H1 (cell line): ENCODE measurements at regions not wholly inside any gene's neighbourhood (a gene's known extent, or its start where the extent isn't known, plus 50 kb on each side); places are given as distances from the start of the nearest gene placed in this dataset.

Experiments
- CTCF ChIA-PET: fragments of 300-600 bp; sonication (Branson Sonifier 250); formaldehyde crosslinking; loops from one replicate; lab custom pipeline; 2021; ENCODE audit not compliant: partially characterized antibody; lab: Charles Lee
- POLR2A ChIA-PET: fragments of 300-600 bp; sonication (Branson Sonifier 250); formaldehyde crosslinking; loops from one replicate; lab custom pipeline; 2021; ENCODE audit warnings: inconsistent platforms; ENCODE audit not compliant: partially characterized antibody; lab: Charles Lee
- DNase-seq, 2 experiments: peaks; one replicate each; pipeline versions ENCODE4 v3.0.0 to v3.0.0-alpha.2; 2010 to 2022; ENCODE audit warnings: low spot score in 2 of 2, low read depth in 1 of 2, mixed read lengths in 1 of 2
- FAIRE-seq: peaks from 2 replicates; lab custom pipeline; 2011; peaks lifted over from hg19 to GRCh38; lab: Jason Lieb, UNC
- H2AFZ ChIP-seq: 2 replicates; pipeline ENCODE4 v1.8.1; 2012; ENCODE audit warnings: low read length, inconsistent platforms
- H2AK5ac ChIP-seq: 2 replicates; pipeline ENCODE4 v1.6.1; 2013; ENCODE audit warnings: low read depth, low read length
- H2BK120ac ChIP-seq: replicated peaks from 2 replicates; pipeline ENCODE3; 2013; ENCODE audit warnings: low read depth, low read length, inconsistent platforms
- H2BK12ac ChIP-seq: 2 replicates; pipeline ENCODE4 v1.6.1; 2013; ENCODE audit warnings: low read depth, low read length
- H2BK15ac ChIP-seq: 2 replicates; pipeline ENCODE4 v1.6.1; 2013; ENCODE audit warnings: low read length
- H2BK20ac ChIP-seq: 2 replicates; pipeline ENCODE4 v1.6.1; 2013; ENCODE audit warnings: low read length
- H2BK5ac ChIP-seq: 2 replicates; pipeline ENCODE4 v1.6.1; 2013; ENCODE audit warnings: low read depth, low read length
- H3K14ac ChIP-seq: 2 replicates; pipeline ENCODE4 v1.6.1; 2013; ENCODE audit warnings: inconsistent platforms; ENCODE audit not compliant: insufficient read length
- H3K18ac ChIP-seq: 2 replicates; pipeline ENCODE4 v1.6.1; 2013; ENCODE audit warnings: low read length; ENCODE audit errors: extremely low read depth
- H3K23ac ChIP-seq: 2 replicates; pipeline ENCODE4 v1.6.1; 2013; ENCODE audit warnings: inconsistent platforms; ENCODE audit not compliant: insufficient read length
- H3K23me2 ChIP-seq: 2 replicates; pipeline ENCODE4 v1.6.1; 2013; ENCODE audit warnings: low read depth, low read length
- H3K27ac ChIP-seq: 2 replicates; pipeline ENCODE4 v1.6.1; 2011; ENCODE audit warnings: low read depth, low read length, inconsistent platforms
- H3K27me3 ChIP-seq, 4 experiments: replicated peaks in 1 of 4; 1 replicate in 1 of 4; 2 replicates in 3 of 4; pipeline versions ENCODE4 v1.6.1 to v1.8.1; 2011 to 2013; ENCODE audit warnings: low read length in 3 of 4, mild to moderate bottlenecking in 3 of 4, inconsistent platforms in 2 of 4, mixed read lengths in 2 of 4, moderate library complexity in 1 of 4; ENCODE audit not compliant: control insufficient read depth in 3 of 4, insufficient read depth in 3 of 4; ENCODE audit errors: extremely low read depth in 1 of 4
- H3K36me3 ChIP-seq, 4 experiments: 2 replicates each; pipeline versions ENCODE4 v1.6.1 to v1.8.1; 2011 to 2013; ENCODE audit warnings: mild to moderate bottlenecking in 4 of 4, low read length in 3 of 4, moderate library complexity in 2 of 4, control low read depth in 1 of 4, inconsistent platforms in 1 of 4; ENCODE audit not compliant: insufficient read depth in 4 of 4, control insufficient read depth in 2 of 4
- H3K4ac ChIP-seq: replicated peaks from 2 replicates; pipeline ENCODE3; 2013; ENCODE audit warnings: low read length, low read depth, mixed read lengths, inconsistent platforms; ENCODE audit not compliant: insufficient read length
- H3K4me1 ChIP-seq, 4 experiments: replicated peaks in 1 of 4; 1 replicate in 1 of 4; 2 replicates in 3 of 4; pipeline versions ENCODE4 v1.6.1 to v1.8.1; 2011 to 2013; ENCODE audit warnings: low read length in 3 of 4, inconsistent platforms in 2 of 4, mixed read lengths in 1 of 4; ENCODE audit not compliant: insufficient read depth in 4 of 4, control insufficient read depth in 3 of 4
- H3K4me2 ChIP-seq, 2 experiments: 2 replicates each; pipeline versions ENCODE4 v1.6.1 to v1.8.1; 2011 to 2013; ENCODE audit warnings: low read depth in 2 of 2, low read length in 2 of 2, control low read depth in 1 of 2, inconsistent platforms in 1 of 2, mild to moderate bottlenecking in 1 of 2; ENCODE audit not compliant: insufficient read depth in 1 of 2
- H3K4me3 ChIP-seq, 4 experiments: fragments of 200-600, 300-600 bp in 1 of 4; sonication (generic), shearing (Covaris generic), sonication (Bioruptor Twin) in 1 of 4; 2 replicates each; pipeline versions ENCODE4 v1.5.1 to v1.8.1; 2011 to 2016; ENCODE audit warnings: low read length in 4 of 4, low read depth in 3 of 4, control low read depth in 2 of 4, inconsistent platforms in 2 of 4, mild to moderate bottlenecking in 2 of 4, mixed read lengths in 1 of 4, moderate library complexity in 1 of 4; ENCODE audit not compliant: insufficient read depth in 2 of 4; ENCODE audit errors: extremely low read depth in 1 of 4
- H3K56ac ChIP-seq: replicated peaks from 2 replicates; pipeline ENCODE3; 2013; ENCODE audit warnings: low read depth, mild to moderate bottlenecking, mixed read lengths, low read length, inconsistent platforms; ENCODE audit not compliant: insufficient read length
- H3K79me1 ChIP-seq: 2 replicates; pipeline ENCODE4 v1.6.1; 2013; ENCODE audit warnings: low read depth, low read length, control low read depth
- H3K79me2 ChIP-seq, 2 experiments: 2 replicates each; pipeline versions ENCODE4 v1.6.1 to v1.8.1; 2012 to 2013; ENCODE audit warnings: low read length in 2 of 2, mild to moderate bottlenecking in 2 of 2, inconsistent platforms in 1 of 2; ENCODE audit not compliant: insufficient read depth in 2 of 2, control insufficient read depth in 1 of 2
- H3K9ac ChIP-seq, 4 experiments: replicated peaks in 1 of 4; 1 replicate in 1 of 4; 2 replicates in 3 of 4; pipeline versions ENCODE4 v1.6.1 to v1.8.1; 2011 to 2013; ENCODE audit warnings: low read depth in 3 of 4, low read length in 3 of 4, control low read depth in 2 of 4, mild to moderate bottlenecking in 2 of 4, moderate library complexity in 2 of 4, inconsistent platforms in 1 of 4; ENCODE audit errors: extremely low read depth in 1 of 4
- H3K9me3 ChIP-seq, 2 experiments: 2 replicates each; pipeline versions ENCODE4 v1.6.1 to v1.8.1; 2012 to 2013; ENCODE audit warnings: mild to moderate bottlenecking in 2 of 2, moderate library complexity in 2 of 2, control low read depth in 1 of 2, inconsistent platforms in 1 of 2, low read depth in 1 of 2, low read length in 1 of 2, mixed read lengths in 1 of 2; ENCODE audit not compliant: insufficient read depth in 2 of 2
- H4K20me1 ChIP-seq, 2 experiments: replicated peaks in 1 of 2; 2 replicates each; pipeline versions ENCODE3 to v1.8.1; 2011 to 2013; ENCODE audit warnings: inconsistent platforms in 2 of 2, low read length in 2 of 2, mild to moderate bottlenecking in 1 of 2; ENCODE audit not compliant: insufficient read depth in 2 of 2, control insufficient read depth in 1 of 2
- H4K5ac ChIP-seq: 2 replicates; pipeline ENCODE4 v1.6.1; 2013; ENCODE audit warnings: low read length, low read depth, mixed read lengths, inconsistent platforms; ENCODE audit not compliant: insufficient read length
- H4K8ac ChIP-seq: 2 replicates; pipeline ENCODE4 v1.8.0; 2013; ENCODE audit warnings: mild to moderate bottlenecking, moderate library complexity, low read length, inconsistent platforms; ENCODE audit not compliant: insufficient read depth; ENCODE audit errors: extremely low read depth
- H4K91ac ChIP-seq: replicated peaks from 2 replicates; pipeline ENCODE3; 2013; ENCODE audit warnings: low read length, mixed read lengths, inconsistent platforms; ENCODE audit not compliant: insufficient read length
- CTBP2 ChIP-seq: IDR thresholded peaks from 2 replicates; pipeline ENCODE4 v1.7.0; 2011; ENCODE audit warnings: borderline replicate concordance, mild to moderate bottlenecking, moderate library complexity, mixed read lengths, low read length; ENCODE audit not compliant: insufficient read depth, insufficient read length
- HDAC6 ChIP-seq: IDR thresholded peaks from one replicate; pipeline ENCODE4 v1.7.1; 2012; ENCODE audit warnings: low read depth, mild to moderate bottlenecking, inconsistent platforms, low read length, moderate library complexity
- KDM4A ChIP-seq: IDR thresholded peaks from one replicate; pipeline ENCODE4 v1.7.1; 2012; ENCODE audit warnings: low read depth, mild to moderate bottlenecking, moderate library complexity, low read length, inconsistent platforms; ENCODE audit not compliant: severe bottlenecking
- RFX5 ChIP-seq: IDR thresholded peaks from 2 replicates; pipeline ENCODE4 v1.6.1; 2011; ENCODE audit warnings: low read depth, low read length, improper control_type of control experiment, borderline replicate concordance
- WGBS, 2 experiments: shearing (Covaris generic) in 1 of 2; methylation state at CpG; one replicate each; pipeline versions ENCODE4 v1.1.6 to v1.1.7; 2013 to 2015; ENCODE audit warnings: low lambda C conversion rate in 2 of 2, mixed read lengths in 2 of 2, inconsistent platforms in 1 of 2, low coverage in 1 of 2, missing lambda C conversion rate in 1 of 2; ENCODE audit not compliant: insufficient replicate concordance in 2 of 2, insufficient coverage in 1 of 2, insufficient read length in 1 of 2; ENCODE audit errors: extremely low coverage in 1 of 2, missing lambda C conversion rate in 1 of 2; 5-methylcytosine and 5-hydroxymethylcytosine counted together

GRCh38 chr14:71348394-71348793 lies 441.1 kb downstream of the PCNX1 start:
- CTCF ChIA-PET: no interaction called here
- Histone ChIP-seq H4K8ac (no peak overlapping the region), H4K5ac (no peak overlapping the region), H4K20me1 (peaks cover 0 to 3% of the 10 kb centered on the region in 2 experiments), H3K56ac (no peak overlapping the region), H3K79me1 (peaks cover 3% of the 10 kb centered on the region; the same call in 1 of the 2 replicates), H2BK120ac (no peak overlapping the region), H3K27me3 (no peaks in the 10 kb centered on the region), H3K4me2 (no peak overlapping the region), H3K9me3 (no peaks in the 10 kb centered on the region), H3K23ac (no peak overlapping the region), H3K9ac (no peak overlapping the region), H3K36me3 (no peaks in the 10 kb centered on the region), H3K4me3 (no peak overlapping the region), H3K79me2 (peaks cover 0 to 93% of the 10 kb centered on the region in 2 experiments; a peak in 3 of 4 replicates), H2BK20ac (no peak overlapping the region), H3K27ac (no peak overlapping the region), H3K4me1 (peaks cover 0 to 6% (median 1%) of the 10 kb centered on the region in 4 experiments; a peak in 2 of 7 replicates), H2BK12ac (no peak overlapping the region), H3K4ac (no peak overlapping the region), H4K91ac (no peak overlapping the region), H2BK15ac (no peak overlapping the region), H2AFZ (no peak overlapping the region), H2AK5ac (no peak overlapping the region), H3K14ac (no peak overlapping the region)
- POLR2A ChIA-PET: no interaction called here
- FAIRE-seq (no peak), DNase-seq (no peak)
- 87% methylated on average over 2 of the region's 2 CpGs; no CpG with 5 or more reads in 1 of the 2 experiments for WGBS, 2 experiments
- TF ChIP-seq RFX5 (no peak), KDM4A (no peak), CTBP2 (no peak), HDAC6 (no peak)
- TF ChIP-seq, all 59 proteins: peak for 0
- H3K18ac ChIP-seq: no peak overlapping the region
- H2BK5ac ChIP-seq: no peak overlapping the region
- no peaks in the 10 kb centered on the region for H3K23me2 ChIP-seq
